ENCODE measurements at regions not wholly inside any gene's neighbourhood (a gene's known extent, or its start where the extent isn't known, plus 50 kb on each side); places are given as distances from the start of the nearest gene placed in this dataset.

DNA sequence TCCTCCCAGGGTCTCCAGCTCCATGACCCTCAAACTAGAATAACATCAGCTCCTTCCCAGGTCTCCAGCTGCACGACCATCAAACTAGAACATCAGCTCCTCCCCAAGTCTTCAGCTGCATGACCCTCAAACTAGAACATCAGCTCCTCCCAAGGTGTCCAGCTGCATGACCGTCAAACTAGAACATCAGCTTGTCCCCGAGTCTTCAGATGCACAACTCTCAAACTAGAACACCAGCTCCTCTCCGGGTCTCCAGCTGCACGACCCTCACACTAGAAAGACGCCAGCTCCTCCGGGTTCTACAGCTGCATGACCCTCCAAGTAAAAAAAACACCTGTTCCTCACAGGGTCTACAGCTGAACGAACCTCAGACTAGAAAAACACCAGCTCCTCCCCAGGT is 312.9 kb upstream of the TFPI start:
- TF ChIP-seq POLR2AphosphoS5 (IDR thresholded peaks at IDR 0.05; ENCODE audit: borderline replicate concordance, low read depth, low read length) (no peak), EZH2 (IDR thresholded peaks at IDR 0.05) (no peak), FOXP2 (optimal IDR thresholded peaks at IDR 0.05; ENCODE audit: control extremely low read depth, extremely low read length, insufficient read depth) (no peak)
